SK-N-MC (cell line): ENCODE measurements at regions not wholly inside any gene's neighbourhood (a gene's known extent, or its start where the extent isn't known, plus 50 kb on each side); places are given as distances from the start of the nearest gene placed in this dataset.

ENCODE experiments used
- EZH2 ChIP-seq: fragments of 200-600 bp; sonication (generic); IDR thresholded peaks from one replicate; pipeline ENCODE4 v1.6.1; 2017; ENCODE audit warnings: antibody characterized with exemption
- POLR2AphosphoS5 ChIP-seq: IDR thresholded peaks from 2 replicates; pipeline ENCODE4 v1.6.1; 2012; ENCODE audit warnings: mild to moderate bottlenecking, low read depth, low read length, borderline replicate concordance

- TF ChIP-seq EZH2: no peak
- TF ChIP-seq POLR2AphosphoS5: no peak
Observed at GRCh38 chr10:70960783-70961570, 72.6 kb upstream of the PCBD1 start.
